ENCODE measurements at regions not wholly inside any gene's neighbourhood (a gene's known extent, or its start where the extent isn't known, plus 50 kb on each side); places are given as distances from the start of the nearest gene placed in this dataset.

- Mint-ChIP-seq H3K27me3 (ENCODE audit: low read depth) (no peaks in the 10 kb centered on the region), H3K36me3 (ENCODE audit: low read depth) (peaks cover 10% of the 10 kb centered on the region), H3K4me3 (no peak overlapping the region), H3K27ac (ENCODE audit: unreplicated experiment) (no peak overlapping the region), H3K9me3 (peaks cover 8% of the 10 kb centered on the region), H3K4me1 (no peaks in the 10 kb centered on the region)
- TF ChIP-seq, protein P1, sequence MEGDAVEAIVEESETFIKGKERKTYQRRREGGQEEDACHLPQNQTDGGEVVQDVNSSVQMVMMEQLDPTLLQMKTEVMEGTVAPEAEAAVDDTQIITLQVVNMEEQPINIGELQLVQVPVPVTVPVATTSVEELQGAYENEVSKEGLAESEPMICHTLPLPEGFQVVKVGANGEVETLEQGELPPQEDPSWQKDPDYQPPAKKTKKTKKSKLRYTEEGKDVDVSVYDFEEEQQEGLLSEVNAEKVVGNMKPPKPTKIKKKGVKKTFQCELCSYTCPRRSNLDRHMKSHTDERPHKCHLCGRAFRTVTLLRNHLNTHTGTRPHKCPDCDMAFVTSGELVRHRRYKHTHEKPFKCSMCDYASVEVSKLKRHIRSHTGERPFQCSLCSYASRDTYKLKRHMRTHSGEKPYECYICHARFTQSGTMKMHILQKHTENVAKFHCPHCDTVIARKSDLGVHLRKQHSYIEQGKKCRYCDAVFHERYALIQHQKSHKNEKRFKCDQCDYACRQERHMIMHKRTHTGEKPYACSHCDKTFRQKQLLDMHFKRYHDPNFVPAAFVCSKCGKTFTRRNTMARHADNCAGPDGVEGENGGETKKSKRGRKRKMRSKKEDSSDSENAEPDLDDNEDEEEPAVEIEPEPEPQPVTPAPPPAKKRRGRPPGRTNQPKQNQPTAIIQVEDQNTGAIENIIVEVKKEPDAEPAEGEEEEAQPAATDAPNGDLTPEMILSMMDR (conservative IDR thresholded peaks at IDR 0.05), result no peak
- no peak for DNase-seq (ENCODE audit: low read depth, low spot score)
Measured at GRCh38 chr5:126219616-126220015, 203.6 kb upstream of the GRAMD2B start.

GRCh38 chr5:126220725-126221124 is 202.5 kb upstream of the GRAMD2B start:
- TF ChIP-seq, protein P1 (conservative IDR thresholded peaks at IDR 0.05), result no peak
- peaks cover 8% of the 10 kb centered on the region for H3K9me3 Mint-ChIP-seq
- H3K27me3 Mint-ChIP-seq (ENCODE audit: low read depth), result no peaks in the 10 kb centered on the region
- DNase-seq (ENCODE audit: low read depth, low spot score), result no peak
- H3K4me3 Mint-ChIP-seq, result no peak overlapping the region
- H3K4me1 Mint-ChIP-seq, result no peaks in the 10 kb centered on the region
- no peak overlapping the region for H3K27ac Mint-ChIP-seq (ENCODE audit: unreplicated experiment)
- peaks cover 10% of the 10 kb centered on the region for H3K36me3 Mint-ChIP-seq (ENCODE audit: low read depth)

- Mint-ChIP-seq H3K9me3 (peaks cover 30% of the 10 kb centered on the region), H3K27me3 (ENCODE audit: low read depth) (no peaks in the 10 kb centered on the region), H3K4me1 (no peaks in the 10 kb centered on the region), H3K27ac (ENCODE audit: unreplicated experiment) (no peak overlapping the region), H3K36me3 (ENCODE audit: low read depth) (peaks cover 7% of the 10 kb centered on the region), H3K4me3 (no peak overlapping the region)
- TF ChIP-seq, protein P1 (conservative IDR thresholded peaks at IDR 0.05), result no peak
- no peak for DNase-seq (ENCODE audit: low read depth, low spot score)
Measured at GRCh38 chr5:126228934-126229333, 194.3 kb upstream of the GRAMD2B start.

- H3K27ac Mint-ChIP-seq (ENCODE audit: unreplicated experiment), result no peak overlapping the region
- peaks cover 5% of the 10 kb centered on the region for H3K36me3 Mint-ChIP-seq (ENCODE audit: low read depth)
- H3K27me3 Mint-ChIP-seq (ENCODE audit: low read depth), result no peaks in the 10 kb centered on the region
- no peak for DNase-seq (ENCODE audit: low read depth, low spot score)
- H3K4me3 Mint-ChIP-seq, result no peak overlapping the region
- TF ChIP-seq, protein P1 (conservative IDR thresholded peaks at IDR 0.05), result no peak
- peaks cover 13% of the 10 kb centered on the region for H3K4me1 Mint-ChIP-seq
- peaks cover 19% of the 10 kb centered on the region for H3K9me3 Mint-ChIP-seq
Measured at GRCh38 chr5:126233256-126233655, 190.0 kb upstream of the GRAMD2B start.

DNA sequence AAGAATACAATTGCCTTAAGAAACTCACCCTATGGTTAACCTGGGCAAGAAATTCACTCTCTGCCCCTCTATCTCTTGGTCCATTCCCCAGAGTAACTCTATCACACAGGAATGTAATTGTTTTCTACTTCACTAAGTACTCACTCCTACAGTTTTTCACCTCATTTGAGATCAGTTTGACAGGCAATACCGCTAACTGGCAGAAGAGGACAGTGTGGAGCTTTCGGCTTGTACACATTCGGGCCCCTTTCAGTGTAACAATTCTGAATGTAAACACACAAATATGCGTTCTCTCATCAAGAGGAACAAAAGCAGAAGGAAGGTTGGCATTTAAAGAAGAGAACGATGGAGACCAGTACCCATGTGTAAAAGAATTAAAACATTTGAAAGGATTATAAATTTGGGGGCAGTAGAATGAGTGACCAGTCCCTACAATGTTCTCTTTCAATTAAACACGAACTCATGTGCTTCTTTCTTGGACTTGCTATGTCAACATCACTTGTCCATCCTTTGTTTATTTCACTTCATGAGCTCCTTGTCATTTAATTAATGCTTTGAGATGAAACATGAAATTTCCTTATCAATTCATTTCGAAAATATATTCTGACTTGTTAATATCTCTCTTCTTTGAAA is 188.5 kb upstream of the GRAMD2B start:
- DNase-seq (ENCODE audit: low read depth, low spot score), result peak; percentile 24
- Mint-ChIP-seq H3K4me3 (no peak overlapping the region), H3K9me3 (peaks cover 19% of the 10 kb centered on the region), H3K36me3 (ENCODE audit: low read depth) (peaks cover 5% of the 10 kb centered on the region), H3K27ac (ENCODE audit: unreplicated experiment) (no peak overlapping the region), H3K4me1 (peaks cover 13% of the 10 kb centered on the region), H3K27me3 (ENCODE audit: low read depth) (no peaks in the 10 kb centered on the region)
- TF ChIP-seq, protein P1 (conservative IDR thresholded peaks at IDR 0.05), result peak; percentile 70

Data from neural crest cell (in vitro differentiated cells).